Keratinocyte (primary cell): ENCODE measurements at regions not wholly inside any gene's neighbourhood (a gene's known extent, or its start where the extent isn't known, plus 50 kb on each side); places are given as distances from the start of the nearest gene placed in this dataset.

Experiments used
- DNase-seq: peaks from one replicate; pipeline ENCODE4 v3.0.0-alpha.2; 2011; ENCODE audit warnings: low read depth, missing footprints, low spot score
- FAIRE-seq: peaks from 2 replicates; lab custom pipeline; 2011; peaks lifted over from hg19 to GRCh38; lab: Jason Lieb, UNC
- H2AFZ ChIP-seq: 2 replicates; pipeline ENCODE4 v1.6.0; 2012; ENCODE audit warnings: low read length, control low read depth, inconsistent platforms; ENCODE audit not compliant: control insufficient read depth
- H3K27ac ChIP-seq: 2 replicates; pipeline ENCODE4 v1.5.1; 2011; ENCODE audit warnings: low read length; ENCODE audit not compliant: control insufficient read depth, insufficient read depth
- H3K27me3 ChIP-seq: 3 replicates; pipeline ENCODE4 v1.6.0; 2011; ENCODE audit warnings: low read length; ENCODE audit not compliant: control insufficient read depth, insufficient read depth; ENCODE audit errors: extremely low read depth
- H3K36me3 ChIP-seq, 2 experiments: 2 replicates in 1 of 2; 3 replicates in 1 of 2; pipeline ENCODE4 v1.5.1; 2011; ENCODE audit warnings: low read length in 2 of 2, mild to moderate bottlenecking in 1 of 2; ENCODE audit not compliant: control insufficient read depth in 2 of 2, insufficient read depth in 2 of 2; ENCODE audit errors: extremely low read depth in 1 of 2
- H3K4me1 ChIP-seq: 3 replicates; pipeline ENCODE4 v1.5.1; 2011; ENCODE audit warnings: low read length; ENCODE audit not compliant: control insufficient read depth, insufficient read depth; ENCODE audit errors: extremely low read depth
- H3K4me2 ChIP-seq: 3 replicates; pipeline ENCODE4 v1.6.0; 2011; ENCODE audit warnings: low read depth, low read length; ENCODE audit not compliant: control insufficient read depth, insufficient read depth; ENCODE audit errors: extremely low read depth
- H3K4me3 ChIP-seq, 3 experiments: fragments of 200-600 bp in 1 of 3; sonication (generic) in 1 of 3; 2 replicates in 2 of 3; 3 replicates in 1 of 3; pipeline ENCODE4 v1.5.1; 2011 to 2016; ENCODE audit warnings: low read length in 3 of 3, mild to moderate bottlenecking in 3 of 3, control low read depth in 2 of 3, inconsistent platforms in 1 of 3, low read depth in 1 of 3, mixed read lengths in 1 of 3, mixed run types in 1 of 3, moderate library complexity in 1 of 3; ENCODE audit not compliant: control insufficient read depth in 2 of 3, insufficient read depth in 2 of 3; ENCODE audit errors: extremely low read depth in 1 of 3
- H3K79me2 ChIP-seq: 2 replicates; pipeline ENCODE4 v1.6.0; 2012; ENCODE audit warnings: low read length; ENCODE audit not compliant: control insufficient read depth, insufficient read depth
- H3K9ac ChIP-seq: 3 replicates; pipeline ENCODE4 v1.6.0; 2011; ENCODE audit warnings: low read length; ENCODE audit not compliant: control insufficient read depth, insufficient read depth; ENCODE audit errors: extremely low read depth
- H3K9me1 ChIP-seq: 3 replicates; pipeline ENCODE4 v1.6.0; 2011; ENCODE audit warnings: low read length; ENCODE audit not compliant: control insufficient read depth, insufficient read depth; ENCODE audit errors: extremely low read depth
- H3K9me3 ChIP-seq: 2 replicates; pipeline ENCODE4 v1.5.1; 2012; ENCODE audit warnings: low read depth, low read length; ENCODE audit not compliant: control insufficient read depth
- H4K20me1 ChIP-seq: 3 replicates; pipeline ENCODE4 v1.6.0; 2011; ENCODE audit warnings: low read length; ENCODE audit not compliant: control insufficient read depth, insufficient read depth; ENCODE audit errors: extremely low read depth
- EZH2 ChIP-seq: IDR thresholded peaks from one replicate; pipeline ENCODE4 v1.6.1; 2012; ENCODE audit warnings: inconsistent platforms, mild to moderate bottlenecking, low read length, moderate library complexity
- dilution Hi-C: fragments of 300-500 bp; cut with MboI; formaldehyde crosslinking; loops from one replicate; pipeline ENCODE4 v1.7.0; 2020; ENCODE audit warnings: low sequenced_read_pairs; ENCODE audit not compliant: extremely low pct_ligation_motif_present
- TF ChIP-seq, protein P1 (sequence below), 3 experiments: IDR thresholded peaks in 1 of 3; conservative IDR thresholded peaks in 1 of 3; optimal IDR thresholded peaks in 1 of 3; 2 replicates in 2 of 3; 3 replicates in 1 of 3; pipeline versions ENCODE3 to v1.5.1; 2011; ENCODE audit warnings: low read length in 3 of 3, mild to moderate bottlenecking in 3 of 3, moderate library complexity in 2 of 3, control low read depth in 1 of 3, inconsistent platforms in 1 of 3; ENCODE audit not compliant: insufficient read depth in 2 of 3; ENCODE audit errors: extremely low read depth in 1 of 3

DNA sequence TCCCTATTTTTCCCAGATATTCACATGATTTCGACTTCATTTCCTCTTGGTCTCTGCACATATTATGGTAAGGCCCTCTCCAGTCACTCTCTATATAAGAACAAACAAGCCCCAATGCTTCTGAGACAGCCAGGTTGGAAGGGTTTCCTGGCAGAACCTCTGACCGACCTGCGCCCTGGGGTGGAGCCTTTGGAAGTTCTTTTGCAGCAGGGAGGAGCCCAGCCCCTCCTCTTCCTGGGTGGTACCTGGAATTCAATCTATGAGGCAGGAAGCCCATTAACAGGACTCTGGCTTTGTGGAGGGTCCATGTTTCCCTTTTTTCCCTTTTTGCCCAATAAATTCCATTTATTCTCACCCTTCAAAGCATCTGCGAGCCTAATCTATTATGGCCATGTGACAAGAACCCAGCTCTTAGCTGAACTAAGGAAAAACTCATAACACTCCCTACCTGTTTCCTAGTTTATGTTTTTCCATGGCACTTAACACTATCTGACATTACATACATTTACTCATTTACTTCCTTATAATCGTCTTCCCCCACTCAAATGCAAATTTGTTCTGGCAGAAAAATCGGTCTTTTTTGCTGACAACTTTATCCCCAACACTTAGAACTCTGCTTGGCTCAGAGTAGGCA lies 92.5 kb upstream of the FRMD4A start:
- FAIRE-seq (no peak), DNase-seq (no peak)
- dilution Hi-C loops: no loop called here

DNA sequence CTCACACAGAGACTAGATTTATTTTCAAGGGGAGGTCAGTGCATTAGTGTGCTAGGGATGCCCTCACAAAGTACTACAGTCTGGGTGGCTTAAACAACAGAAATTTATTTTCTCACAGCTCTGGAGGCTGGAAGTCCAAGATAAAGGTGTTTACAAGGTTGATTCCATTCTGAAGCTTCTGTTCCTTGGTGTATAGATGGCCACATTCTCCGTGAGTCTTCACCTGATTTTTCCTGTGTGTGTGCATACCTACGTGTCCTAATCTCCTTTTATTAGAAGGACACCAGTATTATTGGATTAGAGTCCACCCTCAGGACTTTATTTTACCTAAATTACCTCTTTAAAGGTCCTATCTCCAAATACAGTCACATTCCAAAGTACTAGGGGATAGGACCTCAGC lies 91.7 kb upstream of the FRMD4A start:
- H2AFZ ChIP-seq: no peak overlapping the region
- no peaks in the 10 kb centered on the region for H3K27me3 ChIP-seq
- H3K4me2 ChIP-seq: no peak overlapping the region
- H3K4me3 ChIP-seq: no peak overlapping the region
- no peaks in the 10 kb centered on the region for H3K9me3 ChIP-seq
- DNase-seq (no peak), FAIRE-seq (no peak)
- no peaks in the 10 kb centered on the region for H3K79me2 ChIP-seq
- H4K20me1 ChIP-seq: no peaks in the 10 kb centered on the region
- H3K4me1 ChIP-seq: peaks cover 2% of the 10 kb centered on the region
- H3K9ac ChIP-seq: no peak overlapping the region
- TF ChIP-seq, protein P1, sequence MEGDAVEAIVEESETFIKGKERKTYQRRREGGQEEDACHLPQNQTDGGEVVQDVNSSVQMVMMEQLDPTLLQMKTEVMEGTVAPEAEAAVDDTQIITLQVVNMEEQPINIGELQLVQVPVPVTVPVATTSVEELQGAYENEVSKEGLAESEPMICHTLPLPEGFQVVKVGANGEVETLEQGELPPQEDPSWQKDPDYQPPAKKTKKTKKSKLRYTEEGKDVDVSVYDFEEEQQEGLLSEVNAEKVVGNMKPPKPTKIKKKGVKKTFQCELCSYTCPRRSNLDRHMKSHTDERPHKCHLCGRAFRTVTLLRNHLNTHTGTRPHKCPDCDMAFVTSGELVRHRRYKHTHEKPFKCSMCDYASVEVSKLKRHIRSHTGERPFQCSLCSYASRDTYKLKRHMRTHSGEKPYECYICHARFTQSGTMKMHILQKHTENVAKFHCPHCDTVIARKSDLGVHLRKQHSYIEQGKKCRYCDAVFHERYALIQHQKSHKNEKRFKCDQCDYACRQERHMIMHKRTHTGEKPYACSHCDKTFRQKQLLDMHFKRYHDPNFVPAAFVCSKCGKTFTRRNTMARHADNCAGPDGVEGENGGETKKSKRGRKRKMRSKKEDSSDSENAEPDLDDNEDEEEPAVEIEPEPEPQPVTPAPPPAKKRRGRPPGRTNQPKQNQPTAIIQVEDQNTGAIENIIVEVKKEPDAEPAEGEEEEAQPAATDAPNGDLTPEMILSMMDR (optimal IDR thresholded peaks at IDR 0.05 in 1 of 3, IDR thresholded peaks at IDR 0.05 in 1 of 3, conservative IDR thresholded peaks at IDR 0.05 in 1 of 3; ENCODE audit: extremely low read depth in 1 of 3, insufficient read depth in 2 of 3, low read length in 3 of 3): no peak
- TF ChIP-seq EZH2: no peak
- no peaks in the 10 kb centered on the region for H3K9me1 ChIP-seq
- dilution Hi-C loops: no loop called here
- H3K27ac ChIP-seq: no peak overlapping the region
- H3K36me3 ChIP-seq: no peaks in the 10 kb centered on the region

More for the DNA sequence above, 92.5 kb upstream of the FRMD4A start:
- no peak overlapping the region for H2AFZ ChIP-seq
- H3K27me3 ChIP-seq: no peaks in the 10 kb centered on the region
- no peaks in the 10 kb centered on the region for H3K36me3 ChIP-seq
- H4K20me1 ChIP-seq: no peaks in the 10 kb centered on the region
- no peaks in the 10 kb centered on the region for H3K79me2 ChIP-seq
- H3K4me3 ChIP-seq: no peak overlapping the region
- no peak overlapping the region for H3K27ac ChIP-seq
- TF ChIP-seq EZH2: no peak
- TF ChIP-seq, protein P1 (optimal IDR thresholded peaks at IDR 0.05 in 1 of 3, IDR thresholded peaks at IDR 0.05 in 1 of 3, conservative IDR thresholded peaks at IDR 0.05 in 1 of 3; ENCODE audit: extremely low read depth in 1 of 3, insufficient read depth in 2 of 3, low read length in 3 of 3): no peak
- H3K9ac ChIP-seq: no peak overlapping the region
- H3K9me3 ChIP-seq: no peaks in the 10 kb centered on the region
- peaks cover 2% of the 10 kb centered on the region for H3K4me1 ChIP-seq
- H3K9me1 ChIP-seq: no peaks in the 10 kb centered on the region
- H3K4me2 ChIP-seq: no peak overlapping the region
